WTC11 (cell line): ENCODE measurements at regions not wholly inside any gene's neighbourhood (a gene's known extent, or its start where the extent isn't known, plus 50 kb on each side); places are given as distances from the start of the nearest gene placed in this dataset.

Experiments
- ATF1 ChIP-seq: sonication (generic); formaldehyde crosslinking; IDR thresholded peaks from 2 replicates; pipeline ENCODE4 v1.8.1; 2023; ENCODE audit warnings: mild to moderate bottlenecking, moderate library complexity, missing genetic modification reagents
- JAZF1 ChIP-seq: fragments of 250-450 bp; sonication (Bioruptor Pico); IDR thresholded peaks from 2 replicates; pipeline ENCODE4 v1.9.0; 2021; ENCODE audit warnings: moderate library complexity, mild to moderate bottlenecking, inconsistent platforms
- TCF7 ChIP-seq: sonication (generic); formaldehyde crosslinking; IDR thresholded peaks from 2 replicates; pipeline ENCODE4 v1.8.0; 2022; ENCODE audit warnings: mild to moderate bottlenecking, low read depth, missing genetic modification reagents, moderate library complexity
- ZBTB21 ChIP-seq: sonication (generic); formaldehyde crosslinking; IDR thresholded peaks from 2 replicates; pipeline ENCODE4 v1.8.1; 2023; ENCODE audit warnings: mild to moderate bottlenecking, missing genetic modification reagents, borderline replicate concordance
- TF ChIP-seq, protein P1 (sequence below): sonication (generic); formaldehyde crosslinking; conservative IDR thresholded peaks from 2 replicates; pipeline ENCODE4 v1.8.1; 2022; ENCODE audit warnings: mild to moderate bottlenecking, missing genetic modification reagents
- TF ChIP-seq, protein P2 (sequence below): fragments of 200-600 bp; IDR thresholded peaks from 2 replicates; pipeline ENCODE4 v1.8.0; 2022; ENCODE audit warnings: antibody characterized with exemption
- TF ChIP-seq, protein P3 (sequence below): sonication (generic); formaldehyde crosslinking; IDR thresholded peaks from 2 replicates; pipeline ENCODE4 v1.8.1; 2022; ENCODE audit warnings: low read depth, missing genetic modification reagents, borderline replicate concordance
- TF ChIP-seq, protein P4 (sequence below): sonication (generic); formaldehyde crosslinking; IDR thresholded peaks from 2 replicates; pipeline ENCODE4 v1.8.0; 2023; ENCODE audit warnings: missing genetic modification reagents
- TF ChIP-seq, protein P5 (sequence below): sonication (generic); formaldehyde crosslinking; IDR thresholded peaks from 2 replicates; pipeline ENCODE4 v1.8.1; 2022; ENCODE audit warnings: mild to moderate bottlenecking, missing genetic modification reagents, moderate library complexity, borderline replicate concordance
- TF ChIP-seq, protein P6 (sequence below): sonication (generic); formaldehyde crosslinking; IDR thresholded peaks from 2 replicates; pipeline ENCODE4 v1.8.1; 2022; ENCODE audit warnings: low read depth, mild to moderate bottlenecking, moderate library complexity, missing genetic modification reagents, borderline replicate concordance
- TF ChIP-seq, protein P7 (sequence below): sonication (generic); formaldehyde crosslinking; IDR thresholded peaks from 2 replicates; pipeline ENCODE4 v1.8.1; 2023; ENCODE audit warnings: mild to moderate bottlenecking, moderate library complexity, missing genetic modification reagents

DNA sequence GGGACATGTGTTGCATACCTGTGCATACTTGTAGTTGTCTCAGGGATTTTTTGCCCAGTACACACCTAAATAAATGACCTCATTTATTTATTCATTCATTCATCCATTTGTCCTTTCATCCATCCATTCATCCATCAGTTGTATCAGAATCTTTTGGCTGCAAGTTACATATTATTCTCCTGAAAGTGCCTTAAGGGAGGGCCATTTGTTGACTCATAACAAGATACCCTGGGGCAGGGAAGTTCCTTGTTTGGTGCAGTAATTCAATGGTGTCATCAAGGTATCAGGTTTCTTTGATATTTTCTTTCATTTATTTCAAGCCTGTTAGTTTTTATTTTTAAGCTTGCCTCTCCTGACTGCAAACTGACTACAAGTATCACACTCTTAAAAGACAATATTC lies 597.9 kb upstream of the TLE4 start:
- no peak for TF ChIP-seq ATF1 (CRISPR knock-in tag)
- TF ChIP-seq, protein P1, sequence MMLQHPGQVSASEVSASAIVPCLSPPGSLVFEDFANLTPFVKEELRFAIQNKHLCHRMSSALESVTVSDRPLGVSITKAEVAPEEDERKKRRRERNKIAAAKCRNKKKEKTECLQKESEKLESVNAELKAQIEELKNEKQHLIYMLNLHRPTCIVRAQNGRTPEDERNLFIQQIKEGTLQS (CRISPR knock-in tag): no peak
- TF ChIP-seq, protein P2, sequence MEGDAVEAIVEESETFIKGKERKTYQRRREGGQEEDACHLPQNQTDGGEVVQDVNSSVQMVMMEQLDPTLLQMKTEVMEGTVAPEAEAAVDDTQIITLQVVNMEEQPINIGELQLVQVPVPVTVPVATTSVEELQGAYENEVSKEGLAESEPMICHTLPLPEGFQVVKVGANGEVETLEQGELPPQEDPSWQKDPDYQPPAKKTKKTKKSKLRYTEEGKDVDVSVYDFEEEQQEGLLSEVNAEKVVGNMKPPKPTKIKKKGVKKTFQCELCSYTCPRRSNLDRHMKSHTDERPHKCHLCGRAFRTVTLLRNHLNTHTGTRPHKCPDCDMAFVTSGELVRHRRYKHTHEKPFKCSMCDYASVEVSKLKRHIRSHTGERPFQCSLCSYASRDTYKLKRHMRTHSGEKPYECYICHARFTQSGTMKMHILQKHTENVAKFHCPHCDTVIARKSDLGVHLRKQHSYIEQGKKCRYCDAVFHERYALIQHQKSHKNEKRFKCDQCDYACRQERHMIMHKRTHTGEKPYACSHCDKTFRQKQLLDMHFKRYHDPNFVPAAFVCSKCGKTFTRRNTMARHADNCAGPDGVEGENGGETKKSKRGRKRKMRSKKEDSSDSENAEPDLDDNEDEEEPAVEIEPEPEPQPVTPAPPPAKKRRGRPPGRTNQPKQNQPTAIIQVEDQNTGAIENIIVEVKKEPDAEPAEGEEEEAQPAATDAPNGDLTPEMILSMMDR: no peak
- TF ChIP-seq, protein P3, sequence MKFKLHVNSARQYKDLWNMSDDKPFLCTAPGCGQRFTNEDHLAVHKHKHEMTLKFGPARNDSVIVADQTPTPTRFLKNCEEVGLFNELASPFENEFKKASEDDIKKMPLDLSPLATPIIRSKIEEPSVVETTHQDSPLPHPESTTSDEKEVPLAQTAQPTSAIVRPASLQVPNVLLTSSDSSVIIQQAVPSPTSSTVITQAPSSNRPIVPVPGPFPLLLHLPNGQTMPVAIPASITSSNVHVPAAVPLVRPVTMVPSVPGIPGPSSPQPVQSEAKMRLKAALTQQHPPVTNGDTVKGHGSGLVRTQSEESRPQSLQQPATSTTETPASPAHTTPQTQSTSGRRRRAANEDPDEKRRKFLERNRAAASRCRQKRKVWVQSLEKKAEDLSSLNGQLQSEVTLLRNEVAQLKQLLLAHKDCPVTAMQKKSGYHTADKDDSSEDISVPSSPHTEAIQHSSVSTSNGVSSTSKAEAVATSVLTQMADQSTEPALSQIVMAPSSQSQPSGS (CRISPR knock-in tag): no peak
- no peak for TF ChIP-seq JAZF1 (CRISPR knock-in tag)
- TF ChIP-seq, protein P4, sequence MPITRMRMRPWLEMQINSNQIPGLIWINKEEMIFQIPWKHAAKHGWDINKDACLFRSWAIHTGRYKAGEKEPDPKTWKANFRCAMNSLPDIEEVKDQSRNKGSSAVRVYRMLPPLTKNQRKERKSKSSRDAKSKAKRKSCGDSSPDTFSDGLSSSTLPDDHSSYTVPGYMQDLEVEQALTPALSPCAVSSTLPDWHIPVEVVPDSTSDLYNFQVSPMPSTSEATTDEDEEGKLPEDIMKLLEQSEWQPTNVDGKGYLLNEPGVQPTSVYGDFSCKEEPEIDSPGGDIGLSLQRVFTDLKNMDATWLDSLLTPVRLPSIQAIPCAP: no peak
- TF ChIP-seq, protein P5, sequence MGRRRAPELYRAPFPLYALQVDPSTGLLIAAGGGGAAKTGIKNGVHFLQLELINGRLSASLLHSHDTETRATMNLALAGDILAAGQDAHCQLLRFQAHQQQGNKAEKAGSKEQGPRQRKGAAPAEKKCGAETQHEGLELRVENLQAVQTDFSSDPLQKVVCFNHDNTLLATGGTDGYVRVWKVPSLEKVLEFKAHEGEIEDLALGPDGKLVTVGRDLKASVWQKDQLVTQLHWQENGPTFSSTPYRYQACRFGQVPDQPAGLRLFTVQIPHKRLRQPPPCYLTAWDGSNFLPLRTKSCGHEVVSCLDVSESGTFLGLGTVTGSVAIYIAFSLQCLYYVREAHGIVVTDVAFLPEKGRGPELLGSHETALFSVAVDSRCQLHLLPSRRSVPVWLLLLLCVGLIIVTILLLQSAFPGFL (CRISPR knock-in tag): no peak
- TF ChIP-seq, protein P6, sequence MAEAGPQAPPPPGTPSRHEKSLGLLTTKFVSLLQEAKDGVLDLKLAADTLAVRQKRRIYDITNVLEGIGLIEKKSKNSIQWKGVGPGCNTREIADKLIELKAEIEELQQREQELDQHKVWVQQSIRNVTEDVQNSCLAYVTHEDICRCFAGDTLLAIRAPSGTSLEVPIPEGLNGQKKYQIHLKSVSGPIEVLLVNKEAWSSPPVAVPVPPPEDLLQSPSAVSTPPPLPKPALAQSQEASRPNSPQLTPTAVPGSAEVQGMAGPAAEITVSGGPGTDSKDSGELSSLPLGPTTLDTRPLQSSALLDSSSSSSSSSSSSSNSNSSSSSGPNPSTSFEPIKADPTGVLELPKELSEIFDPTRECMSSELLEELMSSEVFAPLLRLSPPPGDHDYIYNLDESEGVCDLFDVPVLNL (CRISPR knock-in tag): no peak
- TF ChIP-seq, protein P7, sequence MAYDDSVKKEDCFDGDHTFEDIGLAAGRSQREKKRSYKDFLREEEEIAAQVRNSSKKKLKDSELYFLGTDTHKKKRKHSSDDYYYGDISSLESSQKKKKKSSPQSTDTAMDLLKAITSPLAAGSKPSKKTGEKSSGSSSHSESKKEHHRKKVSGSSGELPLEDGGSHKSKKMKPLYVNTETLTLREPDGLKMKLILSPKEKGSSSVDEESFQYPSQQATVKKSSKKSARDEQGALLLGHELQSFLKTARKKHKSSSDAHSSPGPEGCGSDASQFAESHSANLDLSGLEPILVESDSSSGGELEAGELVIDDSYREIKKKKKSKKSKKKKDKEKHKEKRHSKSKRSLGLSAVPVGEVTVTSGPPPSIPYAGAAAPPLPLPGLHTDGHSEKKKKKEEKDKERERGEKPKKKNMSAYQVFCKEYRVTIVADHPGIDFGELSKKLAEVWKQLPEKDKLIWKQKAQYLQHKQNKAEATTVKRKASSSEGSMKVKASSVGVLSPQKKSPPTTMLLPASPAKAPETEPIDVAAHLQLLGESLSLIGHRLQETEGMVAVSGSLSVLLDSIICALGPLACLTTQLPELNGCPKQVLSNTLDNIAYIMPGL (CRISPR knock-in tag): no peak
- TF ChIP-seq TCF7 (CRISPR knock-in tag): no peak
- no peak for TF ChIP-seq ZBTB21 (CRISPR knock-in tag)
